Liver (tissue), 8 donors: ENCODE measurements at regions not wholly inside any gene's neighbourhood (a gene's known extent, or its start where the extent isn't known, plus 50 kb on each side); places are given as distances from the start of the nearest gene placed in this dataset.

ENCODE experiments used
- DNase-seq: peaks from one replicate; pipeline ENCODE4 v3.0.0-alpha.2; 2017; ENCODE audit warnings: low spot score
- H3K27ac ChIP-seq, 2 donors: one replicate each; pipeline ENCODE4 v1.7.0; 2013; ENCODE audit warnings: inconsistent platforms in 2 of 2, low read length in 2 of 2, control low read depth in 1 of 2, low read depth in 1 of 2, mild to moderate bottlenecking in 1 of 2
- H3K27me3 ChIP-seq, 4 donors: one replicate each; pipeline versions ENCODE4 v1.6.1 to v1.7.0; 2013; ENCODE audit warnings: low read length in 3 of 4, inconsistent platforms in 1 of 4, mild to moderate bottlenecking in 1 of 4, moderate library complexity in 1 of 4; ENCODE audit not compliant: control insufficient read depth in 4 of 4, insufficient read depth in 4 of 4
- H3K36me3 ChIP-seq, 4 donors: one replicate each; pipeline versions ENCODE4 v1.6.1 to v1.7.0; 2013; ENCODE audit warnings: low read length in 3 of 4, mild to moderate bottlenecking in 3 of 4, low read depth in 1 of 4, moderate library complexity in 1 of 4; ENCODE audit not compliant: control insufficient read depth in 4 of 4, insufficient read depth in 3 of 4
- H3K4me1 ChIP-seq, 4 donors: one replicate each; pipeline versions ENCODE4 v1.6.1 to v1.7.0; 2013; ENCODE audit warnings: low read length in 3 of 4, mild to moderate bottlenecking in 3 of 4, moderate library complexity in 1 of 4; ENCODE audit not compliant: control insufficient read depth in 4 of 4, insufficient read depth in 4 of 4
- H3K4me3 ChIP-seq, 3 donors: one replicate each; pipeline versions ENCODE4 v1.6.1 to v1.7.0; 2013; ENCODE audit warnings: low read length in 3 of 3, control low read depth in 1 of 3, low read depth in 1 of 3, mild to moderate bottlenecking in 1 of 3
- H3K9ac ChIP-seq, 2 donors: one replicate each; pipeline ENCODE4 v1.7.0; 2013; ENCODE audit warnings: low read length in 2 of 2, mild to moderate bottlenecking in 2 of 2, moderate library complexity in 2 of 2, control low read depth in 1 of 2, low read depth in 1 of 2
- H3K9me3 ChIP-seq, 4 donors: one replicate each; pipeline versions ENCODE4 v1.6.1 to v1.7.0; 2013; ENCODE audit warnings: low read length in 3 of 4; ENCODE audit not compliant: control insufficient read depth in 4 of 4
- ATF3 ChIP-seq: IDR thresholded peaks from 2 replicates; pipeline ENCODE4 v1.6.1; 2016; ENCODE audit warnings: antibody characterized with exemption
- CTCF ChIP-seq: fragments of 150-350 bp; IDR thresholded peaks from 2 replicates; pipeline ENCODE4 v1.5.1; 2017; ENCODE audit warnings: improper control_type of control experiment, low read depth, low read length; ENCODE audit not compliant: missing input control
- EGR1 ChIP-seq, 2 donors: IDR thresholded peaks; 2 replicates each; pipeline ENCODE4 v1.6.1; 2016 to 2018; ENCODE audit warnings: antibody characterized with exemption in 2 of 2, low read depth in 2 of 2
- FOXA1 ChIP-seq: IDR thresholded peaks from 2 replicates; pipeline ENCODE4 v1.6.1; 2016; ENCODE audit warnings: antibody characterized with exemption
- FOXA2 ChIP-seq: IDR thresholded peaks from 2 replicates; pipeline ENCODE4 v1.6.1; 2016; ENCODE audit warnings: antibody characterized with exemption
- GABPA ChIP-seq, 2 donors: IDR thresholded peaks in 1 of 2; conservative IDR thresholded peaks in 1 of 2; 2 replicates each; pipeline ENCODE4 v1.6.1; 2016; ENCODE audit warnings: antibody characterized with exemption in 2 of 2, mild to moderate bottlenecking in 1 of 2, moderate library complexity in 1 of 2
- HNF4A ChIP-seq, 2 donors: conservative IDR thresholded peaks; 2 replicates each; pipeline ENCODE4 v1.6.1; 2016; ENCODE audit warnings: antibody characterized with exemption in 2 of 2, mild to moderate bottlenecking in 2 of 2
- JUND ChIP-seq, 2 donors: IDR thresholded peaks; 2 replicates each; pipeline ENCODE4 v1.6.1; 2016; ENCODE audit warnings: antibody characterized with exemption in 2 of 2
- MAX ChIP-seq: IDR thresholded peaks from 2 replicates; pipeline ENCODE4 v1.6.1; 2016; ENCODE audit warnings: antibody characterized with exemption
- NR2F2 ChIP-seq: IDR thresholded peaks from 2 replicates; pipeline ENCODE4 v1.6.1; 2016; ENCODE audit warnings: antibody characterized with exemption
- RAD21 ChIP-seq, 2 donors: IDR thresholded peaks; 2 replicates each; pipeline ENCODE4 v1.6.1; 2016; ENCODE audit warnings: antibody characterized with exemption in 2 of 2, mild to moderate bottlenecking in 2 of 2
- REST ChIP-seq: IDR thresholded peaks from 2 replicates; pipeline ENCODE4 v1.6.1; 2016; ENCODE audit warnings: antibody characterized with exemption, mild to moderate bottlenecking
- RXRA ChIP-seq, 2 donors: IDR thresholded peaks; 2 replicates each; pipeline ENCODE4 v1.6.1; 2017 to 2018; ENCODE audit warnings: antibody characterized with exemption in 2 of 2, mild to moderate bottlenecking in 1 of 2
- SP1 ChIP-seq: IDR thresholded peaks from 2 replicates; pipeline ENCODE4 v1.6.1; 2018; ENCODE audit warnings: antibody characterized with exemption, mild to moderate bottlenecking
- TAF1 ChIP-seq: conservative IDR thresholded peaks from 2 replicates; pipeline ENCODE4 v1.6.1; 2016; ENCODE audit warnings: antibody characterized with exemption, mild to moderate bottlenecking
- ZBTB33 ChIP-seq: IDR thresholded peaks from 2 replicates; pipeline ENCODE4 v1.6.1; 2016; ENCODE audit warnings: antibody characterized with exemption
- WGBS: extraction: QIAGEN DNeasy Blood & Tissue Kit; methylation state at CpG from one replicate; pipeline ENCODE4 v1.1.7; 2013; 5-methylcytosine and 5-hydroxymethylcytosine counted together
- donor health status: healthy.
- donor health status: healthy.
- donor health status: healthy.
- donor health status: healthy.
- donor health status: healthy.

GRCh38 chr3:150079029-150079739 is 108.5 kb upstream of the PFN2 start:
- Histone ChIP-seq H3K9me3 (peaks cover 0 to 4% (median under 1%) of the 10 kb centered on the region in 4 donors), H3K27ac (no peak overlapping the region), H3K4me3 (no peak overlapping the region), H3K36me3 (no peaks in the 10 kb centered on the region), H3K27me3 (no peaks in the 10 kb centered on the region), H3K4me1 (no peaks in the 10 kb centered on the region), H3K9ac (no peak overlapping the region)
- no peak for TF ChIP-seq FOXA1
- TF ChIP-seq GABPA (IDR thresholded peaks at IDR 0.05 in 1 of 2, conservative IDR thresholded peaks at IDR 0.05 in 1 of 2): no peak
- TF ChIP-seq HNF4A (conservative IDR thresholded peaks at IDR 0.05): no peak
- no peak for TF ChIP-seq CTCF
- no peak for TF ChIP-seq NR2F2
- TF ChIP-seq ZBTB33: no peak
- no peak for TF ChIP-seq EGR1 (IDR thresholded peaks at IDR 0.05; ENCODE audit: low read depth in 2 of 2)
- no peak for TF ChIP-seq JUND (IDR thresholded peaks at IDR 0.05)
- no peak for TF ChIP-seq RXRA (IDR thresholded peaks at IDR 0.05)
- TF ChIP-seq REST: no peak
- WGBS: 89% methylated on average over 5 of the region's 5 CpGs
- no peak for DNase-seq

GRCh38 chr3:150077581-150078247 is 107.0 kb upstream of the PFN2 start:
- H3K9me3 ChIP-seq: peaks cover 0 to 4% (median under 1%) of the 10 kb centered on the region in 4 donors
- H3K27ac ChIP-seq: no peak overlapping the region
- no peaks in the 10 kb centered on the region for H3K27me3 ChIP-seq
- no peaks in the 10 kb centered on the region for H3K4me1 ChIP-seq
- H3K36me3 ChIP-seq: no peaks in the 10 kb centered on the region
- no peak overlapping the region for H3K4me3 ChIP-seq
- WGBS: 69% methylated on average over 4 of the region's 4 CpGs
- H3K9ac ChIP-seq: no peak overlapping the region
- DNase-seq: no peak
- no peak for TF ChIP-seq EGR1 (IDR thresholded peaks at IDR 0.05; ENCODE audit: low read depth in 2 of 2)
- no peak for TF ChIP-seq GABPA (IDR thresholded peaks at IDR 0.05 in 1 of 2, conservative IDR thresholded peaks at IDR 0.05 in 1 of 2)
- TF ChIP-seq TAF1: no peak
- TF ChIP-seq SP1: no peak
- TF ChIP-seq RXRA (IDR thresholded peaks at IDR 0.05): no peak
- TF ChIP-seq NR2F2: no peak
- TF ChIP-seq JUND (IDR thresholded peaks at IDR 0.05): no peak
- TF ChIP-seq HNF4A (conservative IDR thresholded peaks at IDR 0.05): no peak
- TF ChIP-seq RAD21 (IDR thresholded peaks at IDR 0.05): no peak
- no peak for TF ChIP-seq MAX
- no peak for TF ChIP-seq FOXA2
- no peak for TF ChIP-seq ATF3
- no peak for TF ChIP-seq REST
- no peak for TF ChIP-seq ZBTB33
